Pancreas (tissue), 10 donors: ENCODE measurements at regions not wholly inside any gene's neighbourhood (a gene's known extent, or its start where the extent isn't known, plus 50 kb on each side); places are given as distances from the start of the nearest gene placed in this dataset.

Experiments used
- ATAC-seq, 4 donors: fragments of 200-7000 bp; cut with Tn5 transposase; one replicate each; pipeline versions ENCODE4 v1.8.0 to v1.9.1; 2020; ENCODE audit warnings: mild to moderate bottlenecking in 4 of 4, moderate library complexity in 4 of 4
- DNase-seq, 6 donors: peaks; one replicate each; pipeline ENCODE4 v3.0.0-alpha.2; 2020
- FAIRE-seq: peaks from 2 replicates; lab custom pipeline; 2012; peaks lifted over from hg19 to GRCh38; lab: Jason Lieb, UNC
- H3K27ac ChIP-seq, 4 donors: fragments of 200-600 bp; sonication (generic); 1 replicate in 3 of 4; 2 replicates in 1 of 4; pipeline versions ENCODE4 v1.5.0 to v1.8.0; 2020
- H3K27me3 ChIP-seq, 4 donors: fragments of 200-600 bp; one replicate each; pipeline ENCODE4 v1.8.0; 2021
- H3K36me3 ChIP-seq, 3 donors: fragments of 200-600 bp; sonication (generic) in 1 of 3; one replicate each; pipeline versions ENCODE4 v1.5.0 to v1.8.0; 2020 to 2021
- H3K4me1 ChIP-seq, 3 donors: fragments of 200-600 bp; one replicate each; pipeline ENCODE4 v1.8.0; 2021
- H3K4me3 ChIP-seq, 4 donors: fragments of 200-600 bp; sonication (generic) in 2 of 4; one replicate each; pipeline versions ENCODE4 v1.5.0 to v1.8.0; 2020 to 2021
- H3K9me3 ChIP-seq, 4 donors: fragments of 200-600 bp; one replicate each; pipeline ENCODE4 v1.8.0; 2021
- WGBS, 2 donors: extraction: QIAGEN DNeasy Blood & Tissue Kit; methylation state at CpG; one replicate each; pipeline ENCODE4 v1.1.7; 2013; 5-methylcytosine and 5-hydroxymethylcytosine counted together
- intact Hi-C, 3 donors: fragments of 100-400 bp; cut with DNase I; formaldehyde crosslinking; loops; one replicate each; pipeline versions ENCODE4 v1.11.1 to v1.14.2; 2022
- TF ChIP-seq, protein P1 (sequence below), 4 donors: fragments of 200-600 bp; sonication (generic) in 3 of 4; IDR thresholded peaks; one replicate each; pipeline versions ENCODE4 v1.5.0 to v1.8.0; 2021; ENCODE audit warnings: antibody characterized with exemption in 4 of 4
- donor health status: healthy with polysubstance abuse.
- donor health status: DM: no; HTN: no; CAD: no; lungs with moderate emphysema.
- donor health status: DM: no; HTN: no; CAD: no.
- donor health status: control.
- donor health status: control.
- donor health status: Bipolar disorder and iron deficiency.
- donor health status: DM: yes; HTN: yes; CAD: no.
- donor health status: DM: no; HTN: no; CAD: no.
- donor health status: DM: no; HTN: no; CAD: no.
- donor health status: DM: yes; HTN: yes; CAD: no.

DNA sequence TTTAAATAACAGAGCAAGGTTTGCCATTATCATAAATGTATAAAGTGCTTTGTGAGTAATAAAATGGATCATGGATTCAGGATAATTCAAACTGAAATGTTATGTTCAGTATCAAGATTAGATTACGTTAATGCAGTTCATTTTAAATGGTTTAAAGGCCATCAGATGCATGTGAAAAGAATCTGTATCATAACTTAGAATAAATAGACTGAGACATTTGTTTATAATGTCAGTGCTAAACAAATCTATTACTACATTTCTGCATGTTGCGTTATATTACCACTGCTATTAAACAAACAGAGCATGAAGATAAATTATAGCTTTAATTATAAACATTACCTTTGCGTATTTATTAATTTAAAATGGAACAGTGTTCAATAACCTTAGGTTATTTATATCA lies 160.2 kb downstream of the TOX3 start:
- no peak overlapping the region for H3K4me3 ChIP-seq
- TF ChIP-seq, protein P1, sequence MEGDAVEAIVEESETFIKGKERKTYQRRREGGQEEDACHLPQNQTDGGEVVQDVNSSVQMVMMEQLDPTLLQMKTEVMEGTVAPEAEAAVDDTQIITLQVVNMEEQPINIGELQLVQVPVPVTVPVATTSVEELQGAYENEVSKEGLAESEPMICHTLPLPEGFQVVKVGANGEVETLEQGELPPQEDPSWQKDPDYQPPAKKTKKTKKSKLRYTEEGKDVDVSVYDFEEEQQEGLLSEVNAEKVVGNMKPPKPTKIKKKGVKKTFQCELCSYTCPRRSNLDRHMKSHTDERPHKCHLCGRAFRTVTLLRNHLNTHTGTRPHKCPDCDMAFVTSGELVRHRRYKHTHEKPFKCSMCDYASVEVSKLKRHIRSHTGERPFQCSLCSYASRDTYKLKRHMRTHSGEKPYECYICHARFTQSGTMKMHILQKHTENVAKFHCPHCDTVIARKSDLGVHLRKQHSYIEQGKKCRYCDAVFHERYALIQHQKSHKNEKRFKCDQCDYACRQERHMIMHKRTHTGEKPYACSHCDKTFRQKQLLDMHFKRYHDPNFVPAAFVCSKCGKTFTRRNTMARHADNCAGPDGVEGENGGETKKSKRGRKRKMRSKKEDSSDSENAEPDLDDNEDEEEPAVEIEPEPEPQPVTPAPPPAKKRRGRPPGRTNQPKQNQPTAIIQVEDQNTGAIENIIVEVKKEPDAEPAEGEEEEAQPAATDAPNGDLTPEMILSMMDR (IDR thresholded peaks at IDR 0.05) = no peak
- intact Hi-C loops = no loop called here
- ATAC-seq (no peak), FAIRE-seq (peak; percentile 51), DNase-seq (no peak)
- no peaks in the 10 kb centered on the region for H3K9me3 ChIP-seq
- WGBS, 2 donors = 75 to 83% methylated on average over 3 of the region's 3 CpGs
- no peaks in the 10 kb centered on the region for H3K27me3 ChIP-seq
- H3K36me3 ChIP-seq = no peaks in the 10 kb centered on the region
- no peaks in the 10 kb centered on the region for H3K4me1 ChIP-seq
- no peak overlapping the region for H3K27ac ChIP-seq

DNA sequence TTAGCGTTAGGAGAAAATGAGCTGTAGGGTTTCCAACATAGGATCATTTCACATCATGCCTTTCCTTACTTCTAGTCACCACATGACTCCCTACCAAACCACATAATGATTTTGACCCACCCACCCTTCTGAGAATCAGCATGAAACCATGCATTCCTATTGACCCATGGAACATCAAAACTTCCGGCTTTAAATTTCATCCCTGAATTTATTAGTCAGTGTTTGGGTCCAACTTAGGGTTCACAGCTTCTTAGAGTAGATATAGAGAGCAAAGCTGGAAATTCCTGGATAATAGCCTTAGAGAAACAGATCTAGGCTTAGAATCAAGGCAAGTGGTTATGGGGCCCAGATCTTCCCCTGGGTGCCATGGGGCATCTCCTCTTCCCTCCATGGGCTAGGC lies 162.6 kb downstream of the TOX3 start:
- Histone ChIP-seq H3K27ac (no peak overlapping the region), H3K36me3 (no peaks in the 10 kb centered on the region), H3K4me1 (no peaks in the 10 kb centered on the region), H3K27me3 (no peaks in the 10 kb centered on the region), H3K9me3 (no peaks in the 10 kb centered on the region), H3K4me3 (no peak overlapping the region)
- intact Hi-C loops = no loop called here
- no peak for ATAC-seq
- TF ChIP-seq, protein P1 (IDR thresholded peaks at IDR 0.05) = no peak
- no peak for FAIRE-seq
- DNase-seq = no peak
- 92 to 93% methylated on average over 2 of the region's 2 CpGs for WGBS, 2 donors

DNA sequence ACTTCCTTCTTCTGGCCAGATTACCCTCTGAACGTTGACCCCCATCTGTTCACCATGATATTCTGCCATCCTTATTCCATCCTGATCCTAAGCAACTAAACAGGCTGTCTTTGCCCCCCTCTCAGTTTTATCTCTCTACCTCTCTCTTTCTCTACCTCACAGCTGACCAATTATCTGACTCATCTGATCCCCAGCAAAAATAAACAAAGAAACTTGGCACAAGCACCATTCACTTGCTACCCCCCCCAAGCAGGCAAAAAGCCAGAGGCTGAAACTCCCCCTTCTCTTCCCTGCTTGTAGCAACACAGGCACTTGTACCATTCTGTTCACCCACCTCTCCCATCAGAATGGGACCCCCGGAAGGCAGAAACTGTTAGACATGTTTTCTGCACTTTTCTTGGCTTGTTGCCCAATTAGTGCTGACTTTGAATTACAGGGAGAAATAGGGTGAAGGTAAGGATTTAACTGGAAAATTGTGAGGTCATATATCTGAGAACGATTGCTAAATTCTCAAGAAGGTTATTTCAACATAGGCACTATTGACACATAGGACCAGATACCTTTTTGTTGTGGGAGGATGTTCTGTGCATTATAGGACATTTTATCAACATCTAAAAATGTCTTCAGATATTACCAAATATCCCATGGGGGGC lies 163.2 kb downstream of the TOX3 start:
- intact Hi-C loops = no loop called here
- H3K27ac ChIP-seq = no peak overlapping the region
- TF ChIP-seq, protein P1 (IDR thresholded peaks at IDR 0.05) = no peak
- 23 to 25% methylated on average over 3 of the region's 3 CpGs for WGBS, 2 donors
- H3K4me1 ChIP-seq = no peaks in the 10 kb centered on the region
- H3K9me3 ChIP-seq = no peaks in the 10 kb centered on the region
- peak in 3 of 4 donors; percentile 42 to 69 (median 63) for ATAC-seq
- DNase-seq = peak in 1 of 6 donors; percentile 10
- H3K36me3 ChIP-seq = no peaks in the 10 kb centered on the region
- no peak for FAIRE-seq
- H3K27me3 ChIP-seq = no peaks in the 10 kb centered on the region
- no peak overlapping the region for H3K4me3 ChIP-seq

DNA sequence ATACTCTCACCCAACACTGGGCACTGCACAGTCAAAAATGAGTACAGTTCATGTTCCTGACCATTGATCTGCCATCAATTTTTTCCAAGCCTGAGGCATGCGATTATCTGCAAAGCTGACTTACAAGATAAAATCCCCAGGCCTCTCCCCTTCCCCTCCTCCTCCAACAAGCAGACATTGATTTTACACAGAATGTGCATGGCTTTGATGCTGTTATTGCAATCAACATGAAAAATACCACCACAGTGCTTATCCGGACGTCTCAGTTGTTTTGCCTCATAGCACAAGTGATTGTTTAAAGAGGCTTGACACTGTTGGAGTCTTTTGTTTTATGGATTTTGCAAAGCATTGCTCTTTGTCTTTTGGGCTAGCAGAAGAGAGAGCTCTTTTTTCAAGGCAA lies 163.8 kb downstream of the TOX3 start:
- no peak for DNase-seq
- intact Hi-C loops = no loop called here
- no peaks in the 10 kb centered on the region for H3K4me1 ChIP-seq
- 52 to 59% methylated on average over 3 of the region's 3 CpGs for WGBS, 2 donors
- no peak overlapping the region for H3K27ac ChIP-seq
- no peaks in the 10 kb centered on the region for H3K9me3 ChIP-seq
- H3K36me3 ChIP-seq = no peaks in the 10 kb centered on the region
- ATAC-seq = no peak
- H3K27me3 ChIP-seq = no peaks in the 10 kb centered on the region
- H3K4me3 ChIP-seq = no peak overlapping the region
- TF ChIP-seq, protein P1 (IDR thresholded peaks at IDR 0.05) = no peak
- FAIRE-seq = no peak

DNA sequence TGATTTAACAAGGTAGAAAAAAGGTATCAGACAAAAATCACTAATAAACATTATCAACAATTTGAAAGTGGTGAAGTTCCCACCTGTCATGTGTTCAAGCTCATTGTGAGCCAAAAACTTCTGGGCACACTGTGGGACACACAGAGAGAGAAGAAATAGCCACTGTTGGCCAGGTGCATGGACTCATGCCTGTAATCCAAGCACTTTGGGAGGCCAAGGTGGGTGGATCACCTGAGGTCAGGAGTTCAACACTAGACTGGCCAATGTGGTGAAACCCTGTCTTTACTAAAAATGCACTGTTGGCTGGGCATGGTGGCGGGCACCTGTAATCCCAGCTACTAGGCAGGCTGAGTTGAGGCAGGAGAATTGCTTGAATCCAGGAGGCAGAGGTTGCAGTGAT lies 167.4 kb downstream of the TOX3 start:
- Histone ChIP-seq H3K9me3 (no peaks in the 10 kb centered on the region), H3K36me3 (no peaks in the 10 kb centered on the region), H3K4me3 (no peak overlapping the region), H3K27me3 (no peaks in the 10 kb centered on the region), H3K27ac (no peak overlapping the region), H3K4me1 (no peaks in the 10 kb centered on the region)
- DNase-seq = no peak
- 96% methylated on average over 1 of the region's 1 CpG for WGBS, 2 donors
- ATAC-seq = no peak
- TF ChIP-seq, protein P1 (IDR thresholded peaks at IDR 0.05) = no peak
- intact Hi-C loops = no loop called here
- FAIRE-seq = no peak
